Omental fat pad (tissue), 3 donors: ENCODE measurements at regions not wholly inside any gene's neighbourhood (a gene's known extent, or its start where the extent isn't known, plus 50 kb on each side); places are given as distances from the start of the nearest gene placed in this dataset.

Experiments used
- ATAC-seq: fragments of 150-250 bp; one replicate; pipeline ENCODE4 v1.9.1; 2016; ENCODE audit warnings: mild to moderate bottlenecking, moderate library complexity; ENCODE audit not compliant: low FRiP score
- DNase-seq: peaks from one replicate; pipeline ENCODE4 v3.0.0-alpha.2; 2019; ENCODE audit warnings: low spot score
- TF ChIP-seq, protein P1 (sequence below), 3 donors: fragments of 450-650 bp; IDR thresholded peaks; one replicate each; pipeline ENCODE4 v1.5.1; 2016 to 2017; ENCODE audit warnings: antibody characterized with exemption in 3 of 3, mild to moderate bottlenecking in 3 of 3, moderate library complexity in 2 of 3

DNA sequence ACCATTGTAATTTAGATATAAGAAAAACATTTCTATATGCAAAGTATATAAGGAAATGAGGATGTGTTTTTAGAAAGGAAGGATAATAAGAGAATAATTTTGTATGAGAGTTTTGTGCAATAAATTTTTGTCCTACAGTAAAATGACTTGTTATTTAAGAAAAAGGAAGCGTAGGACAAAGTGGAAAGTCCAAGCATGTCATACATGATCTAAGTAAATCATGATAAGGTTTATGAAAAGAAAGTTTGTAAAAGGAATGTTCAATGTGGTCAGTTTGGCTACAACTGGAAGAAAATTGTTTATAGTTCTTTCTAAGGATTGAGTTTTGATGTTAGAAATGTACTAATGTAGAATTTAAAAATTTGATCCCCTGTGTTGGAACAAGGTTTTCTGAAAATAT lies 222.3 kb downstream of the KATNAL1 start:
- DNase-seq (no peak), ATAC-seq (no peak)
- TF ChIP-seq, protein P1, sequence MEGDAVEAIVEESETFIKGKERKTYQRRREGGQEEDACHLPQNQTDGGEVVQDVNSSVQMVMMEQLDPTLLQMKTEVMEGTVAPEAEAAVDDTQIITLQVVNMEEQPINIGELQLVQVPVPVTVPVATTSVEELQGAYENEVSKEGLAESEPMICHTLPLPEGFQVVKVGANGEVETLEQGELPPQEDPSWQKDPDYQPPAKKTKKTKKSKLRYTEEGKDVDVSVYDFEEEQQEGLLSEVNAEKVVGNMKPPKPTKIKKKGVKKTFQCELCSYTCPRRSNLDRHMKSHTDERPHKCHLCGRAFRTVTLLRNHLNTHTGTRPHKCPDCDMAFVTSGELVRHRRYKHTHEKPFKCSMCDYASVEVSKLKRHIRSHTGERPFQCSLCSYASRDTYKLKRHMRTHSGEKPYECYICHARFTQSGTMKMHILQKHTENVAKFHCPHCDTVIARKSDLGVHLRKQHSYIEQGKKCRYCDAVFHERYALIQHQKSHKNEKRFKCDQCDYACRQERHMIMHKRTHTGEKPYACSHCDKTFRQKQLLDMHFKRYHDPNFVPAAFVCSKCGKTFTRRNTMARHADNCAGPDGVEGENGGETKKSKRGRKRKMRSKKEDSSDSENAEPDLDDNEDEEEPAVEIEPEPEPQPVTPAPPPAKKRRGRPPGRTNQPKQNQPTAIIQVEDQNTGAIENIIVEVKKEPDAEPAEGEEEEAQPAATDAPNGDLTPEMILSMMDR (IDR thresholded peaks at IDR 0.05), result no peak

DNA sequence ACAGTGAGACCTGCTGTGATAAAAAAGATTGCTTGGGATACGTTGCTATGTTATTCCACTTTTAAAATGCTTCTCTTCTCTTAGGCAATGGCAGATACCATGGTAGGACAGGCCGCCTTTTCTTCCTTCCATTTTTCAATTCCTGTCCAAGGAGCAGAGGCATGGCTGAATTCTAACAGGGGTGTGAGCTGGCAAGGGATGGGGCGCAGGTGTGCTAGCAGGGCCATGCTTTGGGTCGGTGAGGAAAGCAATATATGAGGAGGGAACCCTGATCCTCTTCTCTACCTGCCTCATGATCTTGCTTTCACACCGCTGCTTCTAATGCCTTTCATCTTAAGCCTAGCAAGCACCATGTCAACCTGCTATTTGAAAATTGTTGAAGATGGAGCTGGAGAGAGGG lies 225.0 kb downstream of the KATNAL1 start:
- ATAC-seq (no peak), DNase-seq (no peak)
- TF ChIP-seq, protein P1 (IDR thresholded peaks at IDR 0.05), result no peak

DNA sequence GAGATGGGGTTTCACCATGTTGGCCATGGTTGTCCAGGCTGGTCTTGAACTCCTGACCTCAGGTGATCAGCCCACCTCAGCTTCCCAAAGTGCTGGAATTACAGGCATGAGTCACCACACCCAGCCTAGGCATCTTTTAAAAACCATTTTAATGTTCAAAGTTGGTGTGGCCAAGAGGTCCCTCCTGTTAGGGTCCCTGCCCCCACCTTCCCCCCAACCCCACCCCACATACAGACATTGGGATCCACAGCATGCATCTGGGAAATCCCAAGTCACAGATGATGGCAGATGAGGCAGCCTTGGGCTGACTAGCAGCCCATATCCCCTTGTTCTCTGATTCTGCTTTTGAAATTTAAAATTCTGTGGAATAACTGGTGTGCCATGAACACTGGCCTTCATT lies 226.0 kb downstream of the KATNAL1 start:
- TF ChIP-seq, protein P1 (IDR thresholded peaks at IDR 0.05), result no peak
- DNase-seq (no peak), ATAC-seq (no peak)

DNA sequence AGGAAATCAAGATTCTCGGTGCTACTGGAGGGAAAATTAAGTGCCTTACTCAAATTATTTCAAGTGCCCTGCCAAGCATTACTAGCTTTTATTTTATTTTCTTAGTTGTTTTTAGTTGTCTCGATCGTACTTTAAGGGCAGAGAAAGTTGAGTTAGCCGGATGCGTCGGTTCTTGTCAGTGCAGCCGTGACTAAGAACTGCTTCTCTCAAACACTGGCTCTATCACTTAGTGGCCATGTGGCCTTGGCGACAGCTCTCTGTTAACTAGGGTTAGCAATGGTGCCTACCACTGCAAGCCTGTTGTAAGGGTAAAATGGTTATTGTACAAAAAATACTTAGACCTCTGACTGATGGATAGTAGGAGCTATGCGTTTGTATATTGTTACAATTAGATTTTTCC lies 227.8 kb downstream of the KATNAL1 start:
- no peak for ATAC-seq
- TF ChIP-seq, protein P1 (IDR thresholded peaks at IDR 0.05), result no peak
- DNase-seq, result no peak

DNA sequence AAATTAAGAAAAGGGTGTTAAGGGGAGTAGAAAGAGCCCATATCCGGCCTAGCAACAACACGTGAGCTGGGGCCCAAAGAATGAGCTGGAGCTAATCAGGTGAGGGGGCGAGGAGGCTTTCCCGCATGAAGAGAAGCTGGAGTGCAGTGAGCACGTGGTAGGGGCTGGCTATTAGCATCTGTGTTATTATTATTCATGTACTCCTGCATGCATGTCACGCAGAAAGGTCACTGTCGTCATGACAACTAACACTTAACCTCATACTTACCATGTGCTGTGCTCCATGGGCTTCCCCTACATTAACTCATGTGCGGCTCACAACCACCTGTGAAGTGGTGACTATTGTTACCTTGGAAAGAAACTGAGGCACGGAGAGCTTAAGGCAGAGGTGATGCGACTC lies 227.6 kb upstream of the UBL3 start:
- ATAC-seq (no peak), DNase-seq (no peak)
- TF ChIP-seq, protein P1 (IDR thresholded peaks at IDR 0.05), result no peak

DNA sequence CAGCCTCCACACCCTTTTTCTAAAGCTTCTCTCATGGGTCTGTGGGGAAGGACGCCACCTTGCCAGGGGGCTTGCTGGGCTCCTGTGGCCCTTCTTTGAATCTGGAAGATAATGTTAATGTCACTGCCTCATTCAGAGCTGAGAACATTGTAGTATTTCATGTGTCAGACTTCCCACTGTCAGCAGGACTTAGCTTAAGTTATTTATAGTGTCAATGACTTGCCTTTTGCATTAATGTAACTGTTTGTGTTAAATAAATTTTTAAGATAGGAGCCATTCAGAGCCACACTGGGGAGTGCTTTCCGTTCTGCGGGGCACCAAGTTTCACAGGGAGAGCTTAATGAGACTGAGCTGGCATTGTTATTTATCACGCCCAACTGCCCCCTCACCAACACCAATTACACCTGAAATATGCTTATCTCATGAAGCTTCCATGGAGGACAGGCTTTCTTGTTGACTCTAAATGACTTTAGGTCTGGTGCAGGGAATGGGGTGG lies 226.9 kb upstream of the UBL3 start:
- TF ChIP-seq, protein P1 (IDR thresholded peaks at IDR 0.05), result no peak
- DNase-seq (no peak), ATAC-seq (no peak)

DNA sequence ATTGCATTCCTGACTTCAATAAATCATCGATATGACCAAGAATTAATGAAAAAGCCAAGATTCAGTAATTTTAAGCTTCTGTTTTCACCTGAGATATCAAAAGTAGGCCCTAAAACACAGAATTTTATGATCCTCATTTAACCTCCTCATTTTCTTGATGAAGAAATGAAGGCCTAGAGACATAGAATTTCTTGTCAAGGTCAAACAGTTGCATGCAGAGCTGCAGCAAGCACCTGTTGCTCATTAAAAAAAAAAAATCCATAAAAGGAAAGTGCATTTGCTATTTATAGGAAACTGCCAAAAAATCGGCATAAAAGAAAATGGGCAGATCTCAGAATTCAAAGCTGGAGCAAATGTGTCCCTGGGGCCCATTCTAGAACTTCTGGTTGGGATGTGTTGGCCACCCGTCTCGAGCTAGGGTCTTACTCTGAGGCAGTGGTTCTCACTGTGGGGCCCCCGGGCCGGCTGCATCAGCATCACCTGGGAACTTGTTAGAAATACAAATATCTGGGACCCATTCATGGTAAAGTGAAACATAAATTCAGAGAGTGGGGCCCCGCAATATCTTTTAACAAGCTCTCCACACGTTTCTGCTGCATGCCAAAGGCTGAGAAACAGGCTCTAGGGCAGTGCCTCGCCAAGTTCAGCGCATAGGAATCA lies 224.7 kb upstream of the UBL3 start:
- TF ChIP-seq, protein P1 (IDR thresholded peaks at IDR 0.05), result no peak
- no peak for DNase-seq

More for the DNA sequence above, 224.7 kb upstream of the UBL3 start:
- no peak for ATAC-seq
